A673 (cell line): ENCODE measurements at regions not wholly inside any gene's neighbourhood (a gene's known extent, or its start where the extent isn't known, plus 50 kb on each side); places are given as distances from the start of the nearest gene placed in this dataset.

Source experiments
- BruUV-seq: library from RNA; stranded (reverse); fragments of 400-500 nt; replicated peaks from 2 replicates; lab custom pipeline; 2021; lab: Mats Ljungman, UMichigan
- CTCF ChIA-PET: fragments of 300-600 bp; sonication (Branson Sonifier 250); formaldehyde crosslinking; loops from one replicate; lab custom pipeline; 2022; ENCODE audit warnings: antibody characterized with exemption; lab: Charles Lee
- POLR2A ChIA-PET: fragments of 300-600 bp; sonication (Branson Sonifier 250); formaldehyde crosslinking; loops from one replicate; lab custom pipeline; 2022; ENCODE audit warnings: antibody characterized with exemption; ENCODE audit not compliant: low non-redundant PET; lab: Charles Lee
- DNase-seq: peaks from one replicate; pipeline ENCODE4 v3.0.0-alpha.2; 2015; ENCODE audit warnings: low spot score
- H3K27ac ChIP-seq: fragments of 200-600 bp; sonication (generic); 2 replicates; pipeline ENCODE4 v1.5.1; 2016; ENCODE audit warnings: mixed run types, low read depth, mild to moderate bottlenecking, mixed read lengths, antibody characterized with exemption, low read length; ENCODE audit not compliant: poor library complexity, severe bottlenecking
- H3K27me3 ChIP-seq: fragments of 200-600 bp; sonication (generic); replicated peaks from 2 replicates; pipeline ENCODE4 v1.6.1; 2017; ENCODE audit warnings: mixed run types, low read depth, mild to moderate bottlenecking, mixed read lengths, antibody characterized with exemption, low read length; ENCODE audit not compliant: insufficient read depth, poor library complexity
- H3K36me3 ChIP-seq: fragments of 200-600 bp; sonication (generic); 2 replicates; pipeline ENCODE4 v1.6.1; 2016; ENCODE audit warnings: mixed run types, mild to moderate bottlenecking, mixed read lengths, antibody characterized with exemption, low read length; ENCODE audit not compliant: insufficient read depth, poor library complexity, severe bottlenecking
- H3K4me1 ChIP-seq: fragments of 200-600 bp; sonication (generic); 2 replicates; pipeline ENCODE4 v1.6.1; 2017; ENCODE audit warnings: mixed run types, mild to moderate bottlenecking, mixed read lengths, antibody characterized with exemption, low read length; ENCODE audit not compliant: insufficient read depth, poor library complexity, severe bottlenecking
- H3K4me3 ChIP-seq: fragments of 200-600 bp; sonication (generic); 2 replicates; pipeline ENCODE4 v1.5.1; 2016; ENCODE audit warnings: low read depth, mixed run types, mild to moderate bottlenecking, mixed read lengths, low read length; ENCODE audit not compliant: poor library complexity, severe bottlenecking
- H3K9me3 ChIP-seq: fragments of 200-600 bp; sonication (generic); 2 replicates; pipeline ENCODE4 v1.6.1; 2016; ENCODE audit warnings: mixed run types, low read depth, mild to moderate bottlenecking, mixed read lengths, antibody characterized with exemption, low read length; ENCODE audit not compliant: poor library complexity, severe bottlenecking
- EZH2 ChIP-seq: fragments of 200-600 bp; sonication (generic); IDR thresholded peaks from 2 replicates; pipeline ENCODE4 v1.6.1; 2017; ENCODE audit warnings: borderline replicate concordance, low read depth, mild to moderate bottlenecking, mixed read lengths, antibody characterized with exemption, low read length; ENCODE audit not compliant: poor library complexity, severe bottlenecking
- intact Hi-C: fragments of 100-400 bp; cut with micrococcal nuclease; formaldehyde crosslinking; loops from one replicate; pipeline ENCODE4 v1.10.0; 2022; ENCODE audit not compliant: unreplicated experiment
- TF ChIP-seq, protein P1 (sequence below): fragments of 300-800, 200-600 bp; sonication (generic); conservative IDR thresholded peaks from 2 replicates; pipeline ENCODE4 v1.5.1; 2017; ENCODE audit warnings: low read depth, mild to moderate bottlenecking, antibody characterized with exemption, low read length, moderate library complexity, mixed read lengths

DNA sequence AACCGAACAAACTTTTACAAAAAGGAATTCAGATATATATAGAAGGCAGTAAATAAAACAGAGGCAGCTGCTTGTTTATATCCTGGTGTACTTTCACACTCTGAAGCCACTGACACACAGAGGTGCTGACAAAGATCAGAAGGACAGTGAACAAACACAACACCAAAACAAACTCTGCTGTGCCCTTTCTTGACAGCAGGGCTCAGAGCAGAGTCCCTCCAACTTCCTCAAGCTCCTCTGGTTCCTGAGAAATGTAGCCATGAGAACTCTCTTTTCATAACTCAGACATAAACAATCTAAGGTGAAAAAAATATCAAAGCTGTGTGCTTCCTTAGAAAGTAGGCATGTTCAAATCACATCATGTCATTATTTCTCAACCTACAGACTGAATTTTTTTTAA, 1052.8 kb upstream of the SPRY2 start:
- intact Hi-C loops: no loop called here
- BruUV-seq: no TSS peak
- DNase-seq: no peak
- CTCF ChIA-PET: no interaction called here
- Histone ChIP-seq H3K4me3 (no peak overlapping the region), H3K27me3 (no peaks in the 10 kb centered on the region), H3K4me1 (no peaks in the 10 kb centered on the region), H3K9me3 (no peaks in the 10 kb centered on the region), H3K27ac (no peak overlapping the region), H3K36me3 (no peaks in the 10 kb centered on the region)
- POLR2A ChIA-PET: no interaction called here
- TF ChIP-seq, protein P1, sequence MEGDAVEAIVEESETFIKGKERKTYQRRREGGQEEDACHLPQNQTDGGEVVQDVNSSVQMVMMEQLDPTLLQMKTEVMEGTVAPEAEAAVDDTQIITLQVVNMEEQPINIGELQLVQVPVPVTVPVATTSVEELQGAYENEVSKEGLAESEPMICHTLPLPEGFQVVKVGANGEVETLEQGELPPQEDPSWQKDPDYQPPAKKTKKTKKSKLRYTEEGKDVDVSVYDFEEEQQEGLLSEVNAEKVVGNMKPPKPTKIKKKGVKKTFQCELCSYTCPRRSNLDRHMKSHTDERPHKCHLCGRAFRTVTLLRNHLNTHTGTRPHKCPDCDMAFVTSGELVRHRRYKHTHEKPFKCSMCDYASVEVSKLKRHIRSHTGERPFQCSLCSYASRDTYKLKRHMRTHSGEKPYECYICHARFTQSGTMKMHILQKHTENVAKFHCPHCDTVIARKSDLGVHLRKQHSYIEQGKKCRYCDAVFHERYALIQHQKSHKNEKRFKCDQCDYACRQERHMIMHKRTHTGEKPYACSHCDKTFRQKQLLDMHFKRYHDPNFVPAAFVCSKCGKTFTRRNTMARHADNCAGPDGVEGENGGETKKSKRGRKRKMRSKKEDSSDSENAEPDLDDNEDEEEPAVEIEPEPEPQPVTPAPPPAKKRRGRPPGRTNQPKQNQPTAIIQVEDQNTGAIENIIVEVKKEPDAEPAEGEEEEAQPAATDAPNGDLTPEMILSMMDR: no peak
- no peak for TF ChIP-seq EZH2

DNA sequence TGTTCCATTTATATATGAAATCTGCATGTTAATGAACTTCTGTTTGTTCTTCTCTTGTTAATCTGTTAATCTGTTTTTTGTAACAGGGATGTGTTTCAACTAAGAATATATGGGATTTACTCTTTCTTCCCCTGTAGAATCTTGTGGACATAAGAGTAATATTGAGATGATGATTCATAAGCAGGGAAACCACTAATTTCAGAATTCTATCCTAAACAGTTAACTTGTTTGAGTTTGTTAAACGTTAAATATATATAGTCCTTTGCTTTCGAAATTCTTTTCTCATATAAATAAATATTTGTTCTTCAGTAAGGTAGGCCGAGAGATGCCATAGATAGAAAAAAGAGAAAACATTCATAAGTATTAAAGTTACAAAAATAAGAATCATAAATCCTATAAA, 1052.2 kb upstream of the SPRY2 start:
- CTCF ChIA-PET: no interaction called here
- no peaks in the 10 kb centered on the region for H3K4me1 ChIP-seq

DNA sequence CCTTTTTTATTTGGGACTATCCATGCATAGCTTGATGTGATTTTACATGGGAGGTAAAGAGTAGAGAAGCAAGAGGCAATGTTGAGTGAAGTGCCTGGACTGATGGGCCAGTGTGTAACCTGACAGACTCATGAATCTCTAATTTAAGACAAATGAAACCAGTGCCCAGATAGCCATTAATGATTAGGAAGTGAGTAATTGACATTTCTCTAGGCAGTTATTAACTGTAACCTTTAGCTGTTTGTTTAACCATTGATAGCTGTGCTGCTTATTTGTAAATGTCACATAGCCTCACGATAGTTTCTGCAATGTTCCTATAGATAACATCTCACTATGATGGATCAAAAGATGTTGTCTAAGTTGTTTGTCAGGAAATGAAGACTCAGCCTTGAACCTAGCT, 1047.5 kb upstream of the SPRY2 start:
- TF ChIP-seq, protein P1: no peak
- TF ChIP-seq EZH2: no peak
- Histone ChIP-seq H3K36me3 (no peaks in the 10 kb centered on the region), H3K9me3 (no peaks in the 10 kb centered on the region), H3K4me3 (no peak overlapping the region), H3K27ac (no peak overlapping the region), H3K27me3 (no peaks in the 10 kb centered on the region), H3K4me1 (no peaks in the 10 kb centered on the region)
- ChIA-PET POLR2A (no interaction called here), CTCF (no interaction called here)
- intact Hi-C loops: no loop called here
- no TSS peak for BruUV-seq
- no peak for DNase-seq

More for the DNA sequence above, 1052.2 kb upstream of the SPRY2 start:
- intact Hi-C loops: no loop called here
- no peak overlapping the region for H3K4me3 ChIP-seq
- H3K9me3 ChIP-seq: no peaks in the 10 kb centered on the region
- TF ChIP-seq, protein P1: no peak
- TF ChIP-seq EZH2: no peak
- H3K27ac ChIP-seq: no peak overlapping the region
- BruUV-seq: no TSS peak
- no peaks in the 10 kb centered on the region for H3K36me3 ChIP-seq
- no peak for DNase-seq
- no peaks in the 10 kb centered on the region for H3K27me3 ChIP-seq
- POLR2A ChIA-PET: no interaction called here

DNA sequence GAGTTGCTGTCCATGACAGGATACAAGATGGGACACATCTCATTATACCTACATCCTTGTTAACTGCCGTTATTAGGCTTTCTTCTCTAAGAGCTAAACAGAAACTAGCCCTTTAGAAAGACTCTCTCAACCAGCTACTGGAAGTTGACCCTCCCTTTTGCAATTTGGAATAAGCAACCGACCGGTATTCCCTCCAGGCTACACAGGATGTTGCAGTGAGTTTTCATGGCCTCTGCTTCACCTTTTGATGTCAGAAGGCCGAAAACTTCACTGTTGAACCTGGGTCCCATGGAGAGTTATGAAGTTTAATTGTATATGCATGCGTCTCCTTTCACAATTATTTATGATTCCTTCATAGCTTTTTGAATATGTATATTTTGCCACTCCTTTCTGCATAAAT, 1042.5 kb upstream of the SPRY2 start:
- H3K27me3 ChIP-seq: no peaks in the 10 kb centered on the region
- TF ChIP-seq, protein P1: no peak
- no peak for TF ChIP-seq EZH2
- no peaks in the 10 kb centered on the region for H3K9me3 ChIP-seq
- DNase-seq: no peak
- no peak overlapping the region for H3K4me3 ChIP-seq
- H3K36me3 ChIP-seq: no peaks in the 10 kb centered on the region
- intact Hi-C loops: no loop called here
- no peak overlapping the region for H3K27ac ChIP-seq
- CTCF ChIA-PET: no interaction called here
- no TSS peak for BruUV-seq
- H3K4me1 ChIP-seq: no peaks in the 10 kb centered on the region
- POLR2A ChIA-PET: no interaction called here
